ENCODE measurements at regions not wholly inside any gene's neighbourhood (a gene's known extent, or its start where the extent isn't known, plus 50 kb on each side); places are given as distances from the start of the nearest gene placed in this dataset.

DNA sequence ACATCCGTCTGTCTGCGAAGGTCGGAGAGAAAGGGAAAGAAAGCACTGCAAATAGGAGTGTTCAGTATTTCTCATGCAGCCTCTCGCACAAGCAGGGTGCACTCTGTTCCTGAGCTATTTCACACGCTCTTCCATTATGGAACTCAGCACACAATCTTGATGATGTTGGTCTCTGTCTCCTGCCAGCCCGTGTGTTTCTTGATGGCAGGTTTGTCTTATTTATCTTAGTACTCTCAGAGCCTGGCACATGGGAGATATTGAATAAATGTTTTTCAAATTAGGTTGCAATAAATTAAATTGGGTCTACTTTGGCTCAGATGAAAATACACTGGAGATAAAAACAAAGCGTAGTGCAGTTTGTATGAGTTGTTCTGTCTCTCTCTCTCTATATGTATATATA, 134.9 kb upstream of the ETS2 start:
- DNase-seq (ENCODE audit: extremely low spot score, unreplicated experiment) = no peak
- no peaks in the 10 kb centered on the region for H3K9me3 Mint-ChIP-seq
- TF ChIP-seq, protein P1, sequence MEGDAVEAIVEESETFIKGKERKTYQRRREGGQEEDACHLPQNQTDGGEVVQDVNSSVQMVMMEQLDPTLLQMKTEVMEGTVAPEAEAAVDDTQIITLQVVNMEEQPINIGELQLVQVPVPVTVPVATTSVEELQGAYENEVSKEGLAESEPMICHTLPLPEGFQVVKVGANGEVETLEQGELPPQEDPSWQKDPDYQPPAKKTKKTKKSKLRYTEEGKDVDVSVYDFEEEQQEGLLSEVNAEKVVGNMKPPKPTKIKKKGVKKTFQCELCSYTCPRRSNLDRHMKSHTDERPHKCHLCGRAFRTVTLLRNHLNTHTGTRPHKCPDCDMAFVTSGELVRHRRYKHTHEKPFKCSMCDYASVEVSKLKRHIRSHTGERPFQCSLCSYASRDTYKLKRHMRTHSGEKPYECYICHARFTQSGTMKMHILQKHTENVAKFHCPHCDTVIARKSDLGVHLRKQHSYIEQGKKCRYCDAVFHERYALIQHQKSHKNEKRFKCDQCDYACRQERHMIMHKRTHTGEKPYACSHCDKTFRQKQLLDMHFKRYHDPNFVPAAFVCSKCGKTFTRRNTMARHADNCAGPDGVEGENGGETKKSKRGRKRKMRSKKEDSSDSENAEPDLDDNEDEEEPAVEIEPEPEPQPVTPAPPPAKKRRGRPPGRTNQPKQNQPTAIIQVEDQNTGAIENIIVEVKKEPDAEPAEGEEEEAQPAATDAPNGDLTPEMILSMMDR (conservative IDR thresholded peaks at IDR 0.05) = no peak
- H3K4me1 Mint-ChIP-seq (ENCODE audit: unreplicated experiment) = peaks cover 15% of the 10 kb centered on the region
- H3K36me3 Mint-ChIP-seq = no peaks in the 10 kb centered on the region
- H3K27ac Mint-ChIP-seq = no peak overlapping the region
- H3K4me3 Mint-ChIP-seq = no peak overlapping the region
- H3K27me3 Mint-ChIP-seq = peaks cover 46% of the 10 kb centered on the region

- no peak for DNase-seq (ENCODE audit: extremely low spot score, unreplicated experiment)
- TF ChIP-seq, protein P1 (conservative IDR thresholded peaks at IDR 0.05) = no peak
- no peak overlapping the region for H3K27ac Mint-ChIP-seq
- no peaks in the 10 kb centered on the region for H3K36me3 Mint-ChIP-seq
- H3K4me3 Mint-ChIP-seq = no peak overlapping the region
- peaks cover 49% of the 10 kb centered on the region for H3K27me3 Mint-ChIP-seq
- H3K4me1 Mint-ChIP-seq (ENCODE audit: unreplicated experiment) = peaks cover 24% of the 10 kb centered on the region
- H3K9me3 Mint-ChIP-seq = no peaks in the 10 kb centered on the region
Observed at GRCh38 chr21:38671773-38672172, 134.0 kb upstream of the ETS2 start.

- Mint-ChIP-seq H3K27me3 (peaks cover 44% of the 10 kb centered on the region), H3K4me3 (peak overlapping the region; percentile 74), H3K4me1 (ENCODE audit: unreplicated experiment) (peaks cover 30% of the 10 kb centered on the region), H3K27ac (peak overlapping the region; percentile 8), H3K36me3 (no peaks in the 10 kb centered on the region), H3K9me3 (peaks cover under 1% of the 10 kb centered on the region)
- TF ChIP-seq, protein P1 (conservative IDR thresholded peaks at IDR 0.05) = no peak
- no peak for DNase-seq (ENCODE audit: extremely low spot score, unreplicated experiment)
Observed at GRCh38 chr21:38675182-38675824, 130.4 kb upstream of the ETS2 start.

DNA sequence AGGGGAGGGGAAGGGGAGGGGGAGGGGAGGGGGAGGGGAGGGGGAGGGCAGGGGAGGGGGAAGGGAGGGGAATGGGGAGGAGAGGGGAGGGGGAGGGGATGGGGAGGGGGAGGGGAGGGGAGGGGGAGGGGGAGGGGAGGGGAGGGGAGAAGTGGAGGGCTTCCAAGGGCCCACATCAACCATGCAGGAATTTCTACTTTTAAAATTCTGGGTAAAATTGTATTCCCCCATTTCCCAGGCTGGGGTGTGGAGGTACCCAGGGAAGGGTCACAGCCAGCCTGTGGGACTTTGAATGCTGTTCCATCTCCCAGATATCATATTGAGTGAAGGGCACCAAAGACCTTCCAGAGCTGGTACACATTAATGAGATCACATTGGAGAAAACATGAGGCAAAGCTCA, 126.9 kb upstream of the ETS2 start:
- H3K36me3 Mint-ChIP-seq = no peaks in the 10 kb centered on the region
- H3K4me1 Mint-ChIP-seq (ENCODE audit: unreplicated experiment) = peaks cover 30% of the 10 kb centered on the region
- H3K4me3 Mint-ChIP-seq = no peak overlapping the region
- TF ChIP-seq, protein P1 (conservative IDR thresholded peaks at IDR 0.05) = no peak
- H3K9me3 Mint-ChIP-seq = peaks cover 4% of the 10 kb centered on the region
- no peak for DNase-seq (ENCODE audit: extremely low spot score, unreplicated experiment)
- H3K27me3 Mint-ChIP-seq = peaks cover 48% of the 10 kb centered on the region
- no peak overlapping the region for H3K27ac Mint-ChIP-seq

DNA sequence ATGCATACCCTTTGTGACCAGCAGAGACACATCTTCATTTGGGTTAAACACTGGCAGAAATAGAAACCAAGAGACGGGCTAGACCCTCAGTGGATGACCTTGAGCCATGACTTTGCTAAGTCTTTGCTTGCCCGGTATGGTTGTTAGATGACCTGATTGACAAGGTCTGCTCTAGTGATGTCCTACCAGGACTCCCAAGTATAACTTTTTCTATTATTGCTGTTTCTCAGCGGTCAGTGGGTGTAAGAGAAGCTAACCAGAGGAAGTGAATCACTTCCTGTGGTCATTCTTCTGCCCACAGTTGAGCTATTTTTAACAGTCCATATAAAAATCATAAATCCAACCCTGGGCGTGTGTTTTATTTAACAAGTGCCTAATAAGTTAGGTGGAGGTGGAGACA, 126.2 kb upstream of the ETS2 start:
- Mint-ChIP-seq H3K27me3 (peaks cover 51% of the 10 kb centered on the region), H3K27ac (no peak overlapping the region), H3K4me3 (no peak overlapping the region), H3K36me3 (no peaks in the 10 kb centered on the region), H3K9me3 (peaks cover 4% of the 10 kb centered on the region), H3K4me1 (ENCODE audit: unreplicated experiment) (peaks cover 30% of the 10 kb centered on the region)
- TF ChIP-seq, protein P1 (conservative IDR thresholded peaks at IDR 0.05) = no peak
- no peak for DNase-seq (ENCODE audit: extremely low spot score, unreplicated experiment)

Measured in type B pancreatic cell (in vitro differentiated cells).